CMK (cell line): ENCODE measurements at regions not wholly inside any gene's neighbourhood (a gene's known extent, or its start where the extent isn't known, plus 50 kb on each side); places are given as distances from the start of the nearest gene placed in this dataset.

Experiments used
- DNase-seq: peaks from one replicate; pipeline ENCODE4 v3.0.0-alpha.2; 2010; ENCODE audit warnings: low read depth

DNA sequence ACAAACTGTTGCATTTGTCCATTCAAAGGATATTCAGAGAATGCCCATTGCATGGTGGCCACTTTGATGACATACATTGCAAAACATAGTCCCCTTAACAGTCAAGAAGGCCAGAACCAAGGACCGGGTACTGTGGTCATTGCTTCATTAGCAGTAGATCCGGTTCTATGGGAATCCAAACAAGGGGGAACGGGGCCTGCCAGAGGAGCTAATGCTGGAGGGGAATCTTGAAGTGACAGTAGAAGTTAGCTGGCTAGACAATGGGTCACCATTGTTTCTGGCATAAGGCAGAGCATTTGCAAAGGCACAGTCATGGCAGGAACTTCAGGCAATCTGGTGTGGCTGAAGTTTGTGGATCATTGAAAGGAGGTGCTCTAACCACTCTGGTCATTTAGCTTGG is 279.7 kb downstream of the SS18 start:
- no peak for DNase-seq

DNA sequence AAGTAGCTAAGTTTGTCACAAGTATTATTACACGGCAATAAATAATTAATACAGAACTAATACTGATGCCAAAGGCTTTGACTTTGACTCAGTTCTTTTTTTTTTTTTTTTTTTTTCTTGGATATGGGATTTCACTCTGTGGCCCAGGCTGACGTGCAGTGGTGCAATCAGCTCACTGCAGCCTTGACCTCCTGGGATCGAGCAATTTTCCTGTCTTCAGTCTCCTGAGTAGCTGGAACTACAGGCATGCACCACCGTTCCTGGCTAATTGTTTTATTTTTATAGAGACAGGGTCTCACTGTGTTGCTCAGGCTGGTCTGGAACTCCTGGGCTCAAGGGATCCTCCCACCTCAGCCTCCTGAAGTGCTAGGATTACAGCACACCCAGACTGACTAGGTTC is 284.5 kb downstream of the SS18 start:
- DNase-seq: no peak

DNA sequence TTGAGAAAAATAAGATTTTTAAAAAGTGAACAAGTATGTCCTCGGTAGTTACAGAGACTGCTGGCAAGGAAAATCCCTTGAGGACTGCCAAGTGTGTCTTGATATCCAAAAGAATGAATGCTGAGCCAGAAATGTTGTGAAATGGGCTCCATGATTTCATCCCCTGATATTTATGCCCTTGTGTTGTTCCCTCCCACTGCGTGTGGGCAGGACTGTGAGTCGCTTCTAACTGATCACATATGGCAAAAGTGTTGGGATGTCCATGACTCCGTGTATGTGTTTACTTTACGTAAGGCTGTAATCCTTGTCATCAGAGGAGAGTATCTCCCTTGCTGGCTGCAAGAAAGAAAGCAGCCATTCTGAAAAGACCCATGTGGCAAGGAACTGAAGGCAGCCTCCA is 285.1 kb downstream of the SS18 start:
- no peak for DNase-seq

GRCh38 chr18:25799231-25799630 is 291.2 kb downstream of the SS18 start:
- DNase-seq: no peak

GRCh38 chr18:25798046-25798445 is 292.4 kb downstream of the SS18 start:
- no peak for DNase-seq

DNA sequence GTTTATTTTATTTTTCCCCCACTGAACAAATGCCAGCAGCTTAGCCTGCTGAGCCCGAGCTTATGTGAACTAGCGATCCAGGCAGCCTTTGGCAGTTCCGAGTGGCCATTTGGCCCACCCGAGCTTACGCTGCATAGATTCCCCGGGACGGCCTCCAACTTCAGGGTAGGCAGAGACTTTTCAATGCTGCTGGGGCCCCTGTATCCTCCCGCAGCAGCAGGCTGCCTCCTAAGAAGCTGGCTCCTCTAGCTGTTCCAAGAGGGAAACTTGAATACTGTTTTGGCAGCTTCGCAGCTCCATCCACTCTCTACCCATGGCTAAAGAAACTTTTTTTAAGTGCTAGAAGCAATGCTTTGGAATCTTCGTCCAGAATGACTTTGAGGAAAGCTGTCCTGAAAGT is 295.2 kb downstream of the SS18 start:
- DNase-seq: no peak

DNA sequence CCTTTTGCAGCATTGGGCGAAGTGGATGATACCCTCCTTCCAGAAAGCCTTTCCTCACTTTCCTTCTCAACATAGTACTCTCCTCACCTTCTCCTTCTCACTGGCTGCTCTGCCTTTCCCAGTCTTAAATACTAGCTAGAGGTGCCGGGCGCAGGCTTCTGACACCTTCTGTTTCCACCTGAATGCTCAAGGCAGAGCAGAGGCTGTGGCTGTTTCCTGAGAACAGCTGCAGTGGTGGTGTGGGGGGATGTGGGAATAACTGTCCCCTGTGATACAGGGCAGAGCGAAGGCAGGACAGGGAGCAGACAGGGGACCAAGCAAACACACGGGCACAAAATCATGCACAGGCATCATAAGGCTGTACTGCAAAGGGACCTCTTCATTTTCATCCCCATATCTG is 303.1 kb downstream of the SS18 start:
- DNase-seq: no peak

DNA sequence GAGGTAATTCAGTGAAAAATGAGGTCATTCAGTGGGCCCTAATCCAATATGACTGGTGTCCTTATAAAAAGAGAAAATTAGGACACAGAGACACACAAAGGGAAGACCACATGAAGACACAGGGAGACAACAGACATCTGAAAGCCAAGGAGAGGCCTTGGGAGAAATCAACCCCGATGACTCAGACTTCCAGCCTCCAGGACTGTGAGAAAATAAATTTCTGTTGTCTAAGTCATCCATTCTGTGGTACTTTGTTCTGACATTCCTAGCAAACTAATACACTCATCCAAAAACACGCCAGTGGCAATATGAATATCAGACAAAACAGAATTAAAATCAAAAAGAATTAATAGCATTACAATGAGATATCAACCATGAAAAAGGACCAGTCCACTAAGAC is 303.7 kb downstream of the SS18 start:
- no peak for DNase-seq

GRCh38 chr18:25780105-25780504 is 310.3 kb downstream of the SS18 start:
- no peak for DNase-seq

GRCh38 chr18:25771796-25772195 is 318.6 kb downstream of the SS18 start:
- DNase-seq: no peak

DNA sequence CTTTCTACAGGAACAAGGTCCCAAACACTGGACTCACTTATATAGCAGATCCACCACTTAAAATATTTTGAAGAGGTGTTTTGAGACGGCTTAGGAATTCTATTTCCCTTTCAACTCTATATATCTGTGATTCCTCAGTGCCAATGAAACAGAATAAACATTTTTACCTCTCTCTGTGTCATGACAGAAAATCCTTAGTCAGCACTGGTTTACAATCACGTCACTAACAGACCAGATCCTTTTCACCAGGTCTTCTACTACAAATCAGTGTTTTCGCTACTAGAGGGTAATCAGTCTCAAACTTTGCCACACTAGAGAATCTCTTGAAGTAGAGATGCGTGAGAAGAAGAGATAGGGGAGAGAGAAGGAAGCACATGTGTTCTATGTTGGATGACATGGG is 325.6 kb downstream of the SS18 start:
- no peak for DNase-seq

DNA sequence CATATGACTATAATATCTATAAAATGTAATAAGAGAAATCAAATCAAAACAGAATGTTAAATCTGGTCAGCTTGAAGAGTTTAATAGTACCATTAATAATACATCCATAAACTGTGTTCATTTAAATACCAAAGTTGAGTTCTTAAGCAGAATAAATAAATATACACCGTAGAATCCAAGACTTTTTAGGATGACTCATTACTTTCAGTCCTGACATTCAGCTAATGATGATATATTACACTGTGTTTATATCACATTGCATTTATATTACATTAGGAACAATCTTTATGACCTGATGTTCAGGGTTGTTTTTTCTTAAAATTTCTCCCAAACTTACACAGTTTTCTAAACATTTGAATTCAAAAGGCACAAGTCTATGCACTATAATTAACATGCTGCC is 331.3 kb downstream of the SS18 start:
- no peak for DNase-seq

DNA sequence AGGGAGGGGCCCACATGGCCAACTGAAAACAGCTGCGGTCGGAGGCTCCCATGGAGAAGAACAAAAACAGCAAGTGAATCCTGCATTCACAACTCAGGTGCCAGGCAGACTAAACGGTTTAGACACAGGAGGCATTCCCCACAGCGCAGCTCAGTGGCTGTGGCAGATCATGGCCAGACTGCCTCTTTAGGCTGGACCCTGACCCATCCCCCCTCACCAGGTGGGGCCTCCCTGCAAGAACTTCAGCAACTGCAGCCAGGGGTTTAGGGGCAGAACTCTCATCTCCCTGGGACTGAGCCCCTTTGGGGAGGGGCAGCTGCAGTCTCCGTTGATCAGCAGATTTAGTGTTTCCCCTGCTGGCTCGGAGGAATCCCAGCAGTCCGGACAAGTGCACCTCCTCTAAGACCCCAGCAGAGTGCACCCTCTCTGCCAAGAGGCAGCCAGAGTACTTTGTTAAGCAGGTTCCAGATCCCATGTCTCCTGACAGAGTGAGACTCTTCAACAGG is 346.7 kb downstream of the SS18 start:
- no peak for DNase-seq

DNA sequence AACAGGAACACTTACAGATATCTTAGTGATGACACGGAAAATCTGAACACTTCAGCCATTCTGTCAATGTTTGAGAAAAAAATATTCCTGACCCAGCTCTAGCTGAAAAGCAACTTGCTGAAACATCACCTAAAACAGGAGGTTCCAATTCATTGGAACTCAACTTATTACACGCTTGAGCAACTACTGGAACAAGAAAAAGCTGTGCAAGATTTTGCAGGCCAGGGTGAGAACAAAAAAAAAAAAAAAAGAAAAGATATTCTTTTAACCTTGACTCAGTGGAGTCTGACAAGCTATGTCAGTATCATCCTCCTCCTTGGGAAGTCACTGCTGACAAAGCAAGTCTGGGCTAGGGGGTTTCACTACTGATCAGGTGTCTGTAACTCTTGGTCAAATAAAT is 351.0 kb downstream of the SS18 start:
- DNase-seq: no peak

- DNase-seq: no peak
These were observed 352.6 kb downstream of the SS18 start for GRCh38 chr18:25737710-25738311.

- DNase-seq: no peak
These were observed 353.9 kb downstream of the SS18 start for GRCh38 chr18:25736516-25736915.

DNA sequence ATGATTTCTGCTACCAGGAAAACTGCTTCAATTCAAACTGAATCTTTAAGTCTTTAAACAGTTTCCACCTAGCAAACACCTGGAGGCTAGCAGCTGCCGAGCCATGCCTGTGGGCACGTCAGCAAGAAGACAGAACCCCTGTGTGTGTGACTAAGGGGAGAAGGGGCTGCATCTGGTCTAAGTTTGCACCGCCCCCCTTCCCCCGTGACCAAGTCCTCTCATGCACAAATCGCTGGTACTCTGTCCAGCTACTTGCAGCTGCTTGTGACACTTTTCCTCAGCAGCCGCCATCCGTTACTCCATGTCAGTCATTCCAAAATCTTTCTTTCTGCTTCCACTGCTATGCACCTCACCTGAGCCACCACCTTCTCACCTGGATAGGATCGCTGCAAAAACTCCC is 355.0 kb downstream of the SS18 start:
- no peak for DNase-seq

GRCh38 chr18:25734336-25734735 is 356.1 kb downstream of the SS18 start:
- DNase-seq: no peak

- no peak for DNase-seq
These were observed 357.6 kb downstream of the SS18 start for GRCh38 chr18:25732862-25733261.

DNA sequence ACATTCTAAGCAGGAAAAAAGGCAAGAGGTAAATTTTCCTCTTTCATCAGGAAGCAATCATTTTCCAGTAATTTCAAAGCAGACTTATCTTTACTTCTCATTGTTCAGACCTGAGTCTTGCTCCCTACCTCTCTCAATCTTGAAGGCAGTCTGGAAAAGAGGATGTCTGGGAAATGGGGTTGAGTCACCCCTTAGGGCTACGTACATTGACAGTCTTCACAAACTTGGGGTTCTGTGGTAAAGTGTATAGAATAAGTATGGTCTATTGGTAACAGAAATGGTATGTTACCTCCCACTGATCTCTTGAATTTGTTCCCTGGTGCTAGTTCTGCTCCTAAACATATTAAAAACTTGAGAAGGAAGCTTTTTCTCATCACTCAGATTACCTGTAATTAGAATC is 361.3 kb downstream of the SS18 start:
- no peak for DNase-seq

DNA sequence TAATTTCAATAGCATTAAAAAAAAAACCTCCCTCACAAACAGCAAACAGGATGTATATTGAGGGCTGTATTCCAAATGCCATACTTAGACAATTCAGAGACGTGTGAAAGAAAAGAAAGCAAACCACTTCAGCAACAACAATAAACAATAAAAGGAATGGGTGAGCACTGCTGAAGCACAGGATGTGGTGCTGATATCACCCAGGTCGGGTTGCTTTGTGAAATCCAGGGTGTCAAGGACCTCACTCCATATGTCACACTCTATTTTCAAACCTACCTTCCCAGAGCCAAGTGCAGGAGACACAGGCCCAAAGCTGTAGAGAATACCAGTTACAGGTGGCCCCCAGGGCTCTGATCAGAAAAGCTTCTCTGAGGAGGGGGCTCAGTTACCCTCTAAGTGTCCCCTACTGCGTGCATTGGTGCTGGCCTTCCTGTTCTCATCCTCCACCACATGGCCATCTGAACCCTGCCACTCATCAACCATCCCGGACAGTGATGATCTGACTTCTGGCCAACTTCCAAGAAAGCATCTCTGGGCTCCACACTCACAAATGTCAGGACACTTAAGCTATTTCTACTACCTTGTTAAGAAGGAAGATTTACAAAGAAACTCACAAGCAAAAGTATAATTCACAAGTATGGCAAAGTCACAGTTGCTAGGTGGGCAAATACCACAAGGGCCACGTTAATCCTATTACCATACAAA is 363.0 kb downstream of the SS18 start:
- no peak for DNase-seq

DNA sequence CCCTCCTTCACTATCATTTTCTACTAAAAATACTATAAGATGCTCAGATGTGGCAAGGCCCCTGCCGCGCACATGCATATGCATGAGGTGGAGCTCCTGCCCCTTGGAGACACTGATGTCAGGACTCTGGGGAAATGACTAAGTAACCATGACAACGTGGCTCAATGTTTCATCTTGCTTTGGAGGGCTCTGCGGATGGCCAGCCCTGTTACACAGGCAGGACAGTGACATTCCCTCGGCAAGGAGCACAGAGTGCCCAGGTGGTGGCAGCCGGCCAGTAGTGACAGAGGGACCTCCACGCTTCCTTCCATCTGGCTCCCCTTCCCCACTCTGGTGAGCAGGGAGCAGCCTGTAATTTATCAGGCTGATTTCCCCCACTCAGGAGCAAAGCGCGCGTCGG is 364.1 kb downstream of the SS18 start:
- DNase-seq: no peak

DNA sequence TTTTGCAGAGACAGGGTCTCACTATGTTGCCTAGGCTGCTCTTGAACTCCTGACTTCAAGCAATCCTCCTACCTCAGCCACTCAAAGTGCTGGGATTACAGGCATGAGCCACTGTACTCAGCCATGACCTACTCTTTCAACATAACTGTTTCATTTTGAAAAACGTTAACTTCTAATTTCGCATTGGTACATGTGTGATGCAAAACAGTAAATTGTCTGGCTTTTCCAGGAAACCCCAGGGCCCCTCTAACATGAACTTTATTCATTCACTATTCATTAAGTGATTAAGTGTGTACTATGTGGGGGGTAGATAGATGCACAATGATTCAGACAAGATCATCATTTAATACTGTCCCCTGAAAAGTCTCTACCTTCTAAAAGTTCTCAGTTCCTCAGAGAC is 364.9 kb downstream of the SS18 start:
- DNase-seq: no peak

GRCh38 chr18:25724997-25725396 is 365.4 kb downstream of the SS18 start:
- no peak for DNase-seq
